SK-N-SH (cell line): ENCODE measurements at regions not wholly inside any gene's neighbourhood (a gene's known extent, or its start where the extent isn't known, plus 50 kb on each side); places are given as distances from the start of the nearest gene placed in this dataset.

Experiments used
- MXI1 ChIP-seq: IDR thresholded peaks from 2 replicates; pipeline ENCODE4 v1.6.1; 2012; ENCODE audit warnings: mild to moderate bottlenecking, low read depth, low read length, improper control_type of control experiment
- NFIC ChIP-seq: IDR thresholded peaks from 2 replicates; pipeline ENCODE4 v1.4.0; 2012; ENCODE audit warnings: borderline replicate concordance
- TF ChIP-seq, protein P1 (sequence below): fragments of 200-600 bp; sonication (generic); IDR thresholded peaks from 2 replicates; pipeline ENCODE4 v1.6.1; 2017; ENCODE audit warnings: antibody characterized with exemption, mild to moderate bottlenecking, moderate library complexity

DNA sequence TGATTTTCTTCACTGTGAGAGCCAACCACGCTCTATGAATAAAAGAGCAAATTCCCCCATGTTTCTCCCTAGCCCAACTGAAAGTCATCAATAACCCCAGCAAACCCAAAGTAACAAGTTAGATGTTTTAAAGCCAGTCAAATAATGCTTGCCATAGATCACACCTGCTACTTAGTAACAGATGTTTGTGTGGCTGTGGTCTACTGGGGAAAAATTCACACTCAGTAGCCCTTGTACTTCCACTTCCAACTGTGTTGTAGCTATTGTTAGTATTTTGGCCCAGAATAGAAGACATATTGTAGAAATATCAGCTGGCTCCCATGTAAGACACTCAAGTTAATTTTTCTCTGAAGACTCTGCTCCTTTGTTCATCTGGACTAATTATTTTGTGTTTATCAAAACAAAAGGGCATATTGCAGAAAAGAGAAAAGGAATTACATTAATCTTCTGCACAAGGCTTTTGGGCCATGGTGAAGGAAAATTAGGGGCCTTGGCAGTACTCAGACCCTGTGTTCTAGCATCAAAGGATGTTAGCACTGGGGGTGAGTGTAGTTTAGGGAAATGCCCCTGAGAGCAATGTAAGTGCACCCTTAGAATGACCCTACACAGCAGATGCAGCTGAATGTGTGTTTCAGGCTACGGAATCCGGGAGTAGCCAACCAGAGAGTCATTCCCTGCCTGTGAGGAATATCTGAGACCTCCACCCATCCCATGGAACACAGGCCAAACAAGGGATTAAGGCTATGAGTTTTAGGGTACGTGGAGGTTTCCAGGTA, 521.9 kb downstream of the EPHA4 start:
- TF ChIP-seq, protein P1, sequence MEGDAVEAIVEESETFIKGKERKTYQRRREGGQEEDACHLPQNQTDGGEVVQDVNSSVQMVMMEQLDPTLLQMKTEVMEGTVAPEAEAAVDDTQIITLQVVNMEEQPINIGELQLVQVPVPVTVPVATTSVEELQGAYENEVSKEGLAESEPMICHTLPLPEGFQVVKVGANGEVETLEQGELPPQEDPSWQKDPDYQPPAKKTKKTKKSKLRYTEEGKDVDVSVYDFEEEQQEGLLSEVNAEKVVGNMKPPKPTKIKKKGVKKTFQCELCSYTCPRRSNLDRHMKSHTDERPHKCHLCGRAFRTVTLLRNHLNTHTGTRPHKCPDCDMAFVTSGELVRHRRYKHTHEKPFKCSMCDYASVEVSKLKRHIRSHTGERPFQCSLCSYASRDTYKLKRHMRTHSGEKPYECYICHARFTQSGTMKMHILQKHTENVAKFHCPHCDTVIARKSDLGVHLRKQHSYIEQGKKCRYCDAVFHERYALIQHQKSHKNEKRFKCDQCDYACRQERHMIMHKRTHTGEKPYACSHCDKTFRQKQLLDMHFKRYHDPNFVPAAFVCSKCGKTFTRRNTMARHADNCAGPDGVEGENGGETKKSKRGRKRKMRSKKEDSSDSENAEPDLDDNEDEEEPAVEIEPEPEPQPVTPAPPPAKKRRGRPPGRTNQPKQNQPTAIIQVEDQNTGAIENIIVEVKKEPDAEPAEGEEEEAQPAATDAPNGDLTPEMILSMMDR, result no peak
- TF ChIP-seq MXI1 (no peak), NFIC (no peak)
